HK-2 (cell line): ENCODE measurements at regions not wholly inside any gene's neighbourhood (a gene's known extent, or its start where the extent isn't known, plus 50 kb on each side); places are given as distances from the start of the nearest gene placed in this dataset.
"Not testable (repeated sequence)": the region's sequence is repeated elsewhere in the genome, so short reads cannot be mapped to it uniquely, and the experiment has no call there.

Source experiments
- DNase-seq: peaks from one replicate; pipeline ENCODE4 v3.0.0-alpha.2; 2018; ENCODE audit not compliant: unreplicated experiment

DNA sequence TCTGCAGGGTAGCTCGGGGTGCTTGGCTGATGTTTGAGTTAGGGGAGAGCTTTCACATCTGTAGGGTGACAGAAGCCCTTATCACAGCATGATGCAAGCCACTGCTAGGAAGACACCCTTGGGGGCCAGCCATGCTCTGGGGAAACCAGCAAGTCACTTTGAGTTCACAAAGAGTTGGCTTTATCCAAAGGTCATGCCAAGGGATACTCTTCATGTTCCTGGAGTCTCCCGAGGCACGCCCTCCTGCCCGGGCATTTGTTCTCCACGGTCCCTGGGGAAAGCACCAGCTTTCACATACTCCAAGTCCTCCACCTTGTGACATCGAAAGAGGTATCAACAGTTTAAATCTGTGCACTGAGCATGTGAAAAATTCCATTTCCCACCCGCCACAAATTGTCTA lies 227.7 kb downstream of the VAPA start:
- no peak for DNase-seq

DNA sequence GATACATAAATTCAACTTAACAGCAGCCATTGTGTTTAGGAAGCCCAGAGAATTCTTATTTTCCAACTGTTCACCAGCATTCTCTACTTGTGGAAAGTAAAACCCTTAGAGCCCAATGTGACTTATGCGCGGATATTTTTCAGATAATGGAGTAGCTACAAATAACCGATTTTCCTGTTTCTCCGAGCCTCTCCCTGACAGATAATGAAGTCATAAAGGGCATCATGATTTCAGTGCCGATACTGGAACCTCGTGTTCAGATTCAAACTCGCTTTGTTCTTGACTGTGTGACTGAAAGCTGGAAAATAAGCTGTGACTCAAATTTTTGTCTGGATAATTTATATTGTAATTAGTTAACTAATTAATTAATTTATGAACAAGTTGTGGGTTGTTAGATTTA lies 228.2 kb downstream of the VAPA start:
- DNase-seq: no peak

GRCh38 chr18:10142496-10143160 lies 228.8 kb downstream of the VAPA start:
- DNase-seq: peak; percentile 10

DNA sequence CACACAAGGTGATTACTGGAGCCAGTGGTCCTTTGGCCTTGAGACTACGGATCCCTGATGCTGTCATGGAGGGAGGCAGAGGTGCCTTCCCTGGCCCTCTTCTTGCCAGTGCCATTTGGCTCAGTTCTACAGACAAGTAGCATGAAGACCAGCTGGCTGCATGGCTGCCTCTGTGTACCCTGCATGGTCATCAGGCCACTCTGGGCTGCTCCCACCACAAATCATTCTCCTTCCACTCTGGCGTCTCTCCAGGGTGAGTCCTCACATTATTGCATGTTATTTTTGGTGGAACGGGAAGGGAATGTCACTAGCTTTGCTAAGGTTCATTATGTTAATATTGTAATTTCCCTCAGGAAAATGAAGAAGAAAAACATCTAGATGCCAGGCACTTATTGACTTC lies 229.8 kb downstream of the VAPA start:
- no peak for DNase-seq

DNA sequence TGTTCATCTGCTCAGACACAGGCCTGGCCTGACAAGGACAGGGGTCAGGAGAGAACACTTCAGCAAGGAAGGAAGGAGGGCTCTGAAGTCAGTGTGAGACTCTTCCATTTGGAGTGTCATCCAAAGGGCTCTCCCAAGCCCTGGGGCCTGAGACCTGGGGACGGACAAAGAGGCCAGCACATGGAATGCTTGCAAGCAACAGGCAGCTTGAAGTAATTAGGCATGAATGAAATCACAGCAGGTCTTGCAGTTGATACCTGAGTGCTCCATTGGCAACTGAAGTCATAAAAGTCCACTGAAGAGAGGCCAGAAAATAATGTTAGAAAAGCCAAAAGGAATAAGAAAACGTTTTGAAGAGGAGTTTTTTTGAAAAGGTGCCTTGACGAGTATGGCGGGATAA lies 231.7 kb downstream of the VAPA start:
- no peak for DNase-seq

GRCh38 chr18:10147226-10147625 lies 233.4 kb downstream of the VAPA start:
- no peak for DNase-seq

- no peak for DNase-seq
Observed at GRCh38 chr18:10147752-10148151, 233.9 kb downstream of the VAPA start.

DNA sequence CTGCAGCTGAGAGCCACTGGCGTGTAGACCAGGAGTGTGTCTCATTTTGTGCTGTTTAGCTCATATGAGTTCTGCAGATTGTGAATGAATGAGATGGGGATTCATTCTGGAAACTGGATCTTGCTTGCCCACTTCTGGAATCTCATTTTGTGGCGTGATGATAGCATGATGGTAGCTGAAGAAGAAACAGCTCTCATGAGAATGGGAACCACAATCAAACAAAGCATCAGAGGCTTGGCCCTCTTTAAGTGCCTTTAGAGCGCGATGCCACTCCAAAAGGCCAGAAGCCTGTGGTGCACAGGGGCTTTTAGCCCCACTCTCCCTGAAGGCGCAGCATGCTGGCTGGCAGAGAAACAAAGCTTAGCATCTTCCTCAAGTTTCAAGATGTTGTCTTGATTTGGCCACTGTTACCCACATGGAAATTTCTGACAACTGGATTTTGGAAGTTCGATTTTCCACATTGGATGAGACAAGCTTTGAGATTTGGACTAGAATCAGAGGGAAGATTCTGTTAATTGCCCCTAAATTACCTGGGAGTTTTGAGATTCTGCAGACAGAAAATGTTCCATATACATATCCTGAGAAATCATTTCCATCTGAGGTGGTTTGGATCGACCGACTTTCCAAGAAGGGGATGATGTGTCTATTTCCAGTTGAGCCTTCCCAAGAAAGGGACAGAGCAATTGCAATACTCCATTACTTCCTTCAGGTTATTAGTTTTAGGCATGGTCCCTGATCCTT lies 234.5 kb downstream of the VAPA start:
- DNase-seq: no peak

DNA sequence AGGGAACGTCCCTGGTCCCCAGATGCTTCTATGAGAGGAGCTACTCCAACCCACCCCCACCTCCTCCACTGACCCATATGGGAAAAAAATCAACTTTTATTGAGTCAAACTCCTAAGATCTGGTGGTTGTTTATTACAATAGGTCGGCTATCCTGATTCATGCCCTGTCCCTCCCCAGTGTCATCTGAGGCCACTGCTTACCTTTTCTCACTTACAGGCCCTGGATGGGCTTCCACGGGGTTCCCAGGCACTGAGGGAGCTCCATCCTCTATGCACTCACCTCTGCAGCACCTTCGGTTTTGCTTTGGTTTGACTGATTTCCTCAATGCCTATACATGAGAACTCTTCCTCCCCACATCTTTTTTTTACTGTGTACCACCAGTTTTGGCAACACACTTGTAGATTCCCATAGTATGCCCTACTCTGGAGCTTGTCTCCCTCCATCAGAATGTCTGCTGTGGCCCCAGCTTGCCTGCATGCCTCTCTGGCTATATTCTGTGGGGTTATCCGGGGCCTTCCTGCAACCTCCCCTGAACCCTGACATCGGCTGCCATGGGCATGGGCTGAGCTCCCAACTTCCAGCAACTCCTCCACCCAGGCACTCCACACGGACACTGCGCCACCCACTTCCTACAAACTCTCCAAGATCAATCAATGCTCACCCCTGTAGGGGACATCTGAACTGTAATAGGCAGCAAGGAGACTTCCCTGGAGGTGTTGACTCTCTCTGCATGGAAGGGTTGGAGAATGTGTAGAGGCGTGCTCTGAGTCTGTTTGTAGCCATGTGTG lies 236.1 kb downstream of the VAPA start:
- DNase-seq: no peak

GRCh38 chr18:10150576-10150975 lies 236.8 kb downstream of the VAPA start:
- DNase-seq: not testable (repeated sequence)

DNA sequence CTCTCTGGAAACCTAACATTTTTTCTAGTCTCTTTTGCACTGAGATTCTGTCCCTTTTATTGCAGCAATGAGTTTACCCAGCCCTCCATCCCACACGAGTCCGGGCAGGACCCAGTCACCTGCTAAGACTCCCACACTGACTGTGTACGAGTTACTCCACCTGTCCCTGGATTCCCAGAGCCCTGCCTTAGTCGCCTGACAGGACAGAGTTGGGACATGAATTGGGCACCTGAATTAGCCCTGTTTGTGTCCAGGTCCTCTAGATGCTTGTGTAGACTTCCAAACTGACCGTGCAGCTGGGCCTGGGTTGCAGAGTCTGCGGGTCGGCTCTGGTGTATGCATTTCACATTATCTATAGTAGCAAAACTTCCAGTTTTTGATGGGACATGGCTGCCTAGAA lies 238.7 kb downstream of the VAPA start:
- no peak for DNase-seq

DNA sequence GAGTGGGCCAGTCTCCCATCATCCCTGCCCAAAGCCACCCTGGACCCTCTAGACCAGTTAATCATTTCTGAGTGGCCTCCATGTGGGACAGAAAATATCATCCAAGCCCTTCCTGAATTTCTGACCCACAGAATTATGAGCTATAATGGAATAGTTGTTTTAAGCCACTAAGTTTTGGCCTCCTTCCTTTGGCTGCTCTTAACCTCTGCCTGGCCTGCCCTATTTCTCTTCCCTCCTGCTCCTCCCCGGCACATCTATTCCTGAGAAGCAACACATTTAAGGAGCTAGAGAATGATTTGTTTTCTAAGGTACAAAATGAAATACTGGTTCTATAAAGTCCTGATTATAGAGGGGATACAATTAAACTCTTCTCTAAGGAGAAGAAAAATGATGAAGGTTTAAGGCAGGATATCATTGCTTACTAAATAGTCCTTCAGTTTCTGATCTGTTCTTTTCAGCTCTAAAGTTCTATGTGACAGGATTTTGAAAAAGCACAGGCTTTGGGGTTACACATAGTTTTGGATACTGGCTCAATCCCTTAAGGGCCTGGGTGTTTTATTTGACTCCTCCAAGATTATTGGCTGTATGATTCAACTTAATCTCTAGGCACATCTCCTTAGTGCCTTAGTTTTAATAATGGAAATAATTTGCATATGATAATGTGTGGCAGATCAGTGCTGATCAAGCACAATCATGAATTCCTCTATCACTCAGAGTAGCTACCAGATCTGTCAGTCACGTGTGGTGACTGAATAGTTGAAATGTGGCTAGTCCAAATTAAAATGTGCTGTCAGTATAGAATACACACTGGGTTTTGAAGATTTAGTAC lies 240.3 kb downstream of the VAPA start:
- DNase-seq: no peak

DNA sequence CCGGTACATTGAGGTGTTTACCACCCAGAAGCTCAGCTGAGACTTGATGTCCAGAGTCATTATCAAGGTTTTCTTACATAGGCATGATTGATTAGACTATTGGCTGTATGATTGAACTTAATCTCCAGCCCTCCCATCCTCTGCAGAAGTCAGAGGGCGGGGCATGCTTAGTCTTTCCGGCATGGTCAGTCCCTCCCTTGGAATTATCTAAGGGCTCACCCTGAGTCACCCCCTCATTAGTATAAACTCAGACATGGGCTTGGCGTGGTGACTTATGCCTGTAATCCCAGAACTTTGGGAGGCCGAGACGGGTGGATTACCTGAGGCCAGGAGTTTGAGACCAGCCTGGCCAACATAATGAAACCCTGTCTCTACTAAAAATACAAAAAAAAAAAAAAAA lies 243.9 kb downstream of the VAPA start:
- DNase-seq: no peak

DNA sequence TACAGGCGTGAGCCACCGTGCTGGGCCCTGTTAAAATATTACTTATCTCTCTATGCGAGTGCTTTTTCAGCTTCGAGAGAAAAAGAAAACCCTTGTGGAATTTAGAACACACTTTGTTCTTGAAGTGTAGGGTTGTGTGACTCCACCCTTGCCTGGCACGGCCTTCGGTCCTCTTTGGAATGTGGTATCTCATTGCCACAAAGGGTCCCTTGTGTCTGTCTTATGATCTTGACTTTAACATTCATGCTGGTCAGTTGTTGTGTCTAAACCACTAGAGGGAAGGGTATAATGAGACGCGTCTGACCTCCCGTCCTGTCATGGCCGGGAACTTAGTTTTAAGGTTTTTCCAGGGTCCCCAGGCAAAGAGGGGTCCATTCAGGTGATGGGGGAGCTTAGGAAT lies 246.4 kb downstream of the VAPA start:
- DNase-seq: no peak

GRCh38 chr18:10161315-10161714 lies 247.5 kb downstream of the VAPA start:
- no peak for DNase-seq

GRCh38 chr18:10162340-10162739 lies 248.5 kb downstream of the VAPA start:
- DNase-seq: no peak

GRCh38 chr18:10164271-10165071 lies 250.7 kb downstream of the VAPA start:
- no peak for DNase-seq

- DNase-seq: no peak
Observed at GRCh38 chr18:10166164-10166807, 252.5 kb downstream of the VAPA start.

DNA sequence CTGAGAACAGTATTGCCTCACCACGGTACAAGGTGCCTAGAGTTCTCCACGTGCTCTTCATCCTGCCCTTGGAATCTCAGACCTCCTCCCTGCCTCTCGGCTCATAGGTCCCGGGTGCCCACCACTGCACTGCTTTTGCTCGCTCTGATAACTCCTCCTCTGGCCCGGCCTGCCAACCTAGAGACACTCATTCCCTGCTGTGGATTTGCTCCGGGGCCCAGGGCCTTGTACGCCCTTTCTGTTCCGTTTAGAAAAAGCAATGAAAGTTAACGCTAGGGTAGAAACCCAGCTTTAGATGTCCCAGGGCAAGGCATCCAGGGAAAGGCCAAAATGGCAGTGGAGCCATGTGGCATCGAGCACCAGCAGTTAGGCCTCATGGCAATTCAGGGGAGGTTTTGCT lies 253.9 kb downstream of the VAPA start:
- DNase-seq: no peak

DNA sequence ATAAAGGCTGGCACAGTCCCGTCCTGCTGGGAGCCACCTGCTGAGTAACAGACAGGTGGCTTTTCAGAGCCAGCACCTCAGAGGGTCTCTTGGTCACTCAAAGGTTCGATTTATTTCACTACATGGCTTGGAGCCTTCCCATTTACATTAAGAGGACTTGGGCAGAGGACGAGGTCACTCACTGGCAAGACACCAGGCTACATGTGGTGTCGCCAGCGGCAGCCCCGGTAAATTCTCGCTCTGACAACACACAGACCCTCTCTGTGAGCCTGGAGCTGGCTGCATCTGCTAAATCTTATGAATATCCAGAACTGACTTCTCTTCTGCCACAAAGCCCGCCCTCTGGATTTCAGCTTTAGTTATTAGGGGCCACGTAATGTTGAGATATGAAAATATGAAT lies 254.7 kb downstream of the VAPA start:
- no peak for DNase-seq
